A673 (cell line): ENCODE measurements at regions not wholly inside any gene's neighbourhood (a gene's known extent, or its start where the extent isn't known, plus 50 kb on each side); places are given as distances from the start of the nearest gene placed in this dataset.

Experiments
- CTCF ChIP-seq: fragments of 300-800, 200-600 bp; sonication (generic); conservative IDR thresholded peaks from 2 replicates; pipeline ENCODE4 v1.5.1; 2017; ENCODE audit warnings: low read depth, mild to moderate bottlenecking, antibody characterized with exemption, low read length, moderate library complexity, mixed read lengths
- EZH2 ChIP-seq: fragments of 200-600 bp; sonication (generic); IDR thresholded peaks from 2 replicates; pipeline ENCODE4 v1.6.1; 2017; ENCODE audit warnings: borderline replicate concordance, low read depth, mild to moderate bottlenecking, mixed read lengths, antibody characterized with exemption, low read length; ENCODE audit not compliant: poor library complexity, severe bottlenecking

GRCh38 chr12:88716240-88716639 lies 136.0 kb upstream of the KITLG start:
- TF ChIP-seq CTCF (no peak), EZH2 (no peak)
